SIG-M5 (cell line): ENCODE measurements at regions not wholly inside any gene's neighbourhood (a gene's known extent, or its start where the extent isn't known, plus 50 kb on each side); places are given as distances from the start of the nearest gene placed in this dataset.

Experiments used
- DNase-seq: peaks from one replicate; lab custom pipeline; 2025; lab: John Stamatoyannopoulos, UW

DNA sequence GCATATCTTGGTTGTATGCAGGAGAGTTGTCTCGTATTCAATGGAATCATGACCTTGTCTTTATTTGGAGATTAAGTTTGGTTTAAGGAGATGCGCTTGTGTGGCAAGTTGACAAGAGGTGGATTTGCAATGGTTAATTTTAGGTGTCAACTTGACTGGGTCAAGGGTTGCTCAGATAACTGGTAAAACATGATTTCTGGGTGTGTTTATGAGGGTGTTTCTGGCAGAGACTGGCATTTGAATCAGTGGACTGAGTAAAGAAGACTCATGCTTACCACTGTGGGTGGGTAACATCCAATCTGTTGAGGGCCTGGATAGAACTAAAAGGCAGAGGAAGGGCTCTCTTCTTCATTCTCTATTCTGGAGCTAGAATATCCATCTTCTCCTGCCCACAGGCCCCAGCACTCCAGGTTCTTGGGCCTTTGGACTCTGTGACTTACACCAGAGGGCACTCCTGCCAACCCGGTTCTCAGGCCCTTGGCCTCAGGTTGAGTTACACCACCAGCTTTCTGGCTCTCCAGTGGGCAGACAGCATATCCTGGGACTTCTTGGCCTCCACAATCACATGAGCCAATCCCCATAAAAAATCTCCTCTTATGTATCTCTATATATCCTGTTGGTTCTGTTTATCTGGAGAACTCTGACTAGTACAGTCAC is 141.5 kb upstream of the ARID2 start:
- no peak for DNase-seq

DNA sequence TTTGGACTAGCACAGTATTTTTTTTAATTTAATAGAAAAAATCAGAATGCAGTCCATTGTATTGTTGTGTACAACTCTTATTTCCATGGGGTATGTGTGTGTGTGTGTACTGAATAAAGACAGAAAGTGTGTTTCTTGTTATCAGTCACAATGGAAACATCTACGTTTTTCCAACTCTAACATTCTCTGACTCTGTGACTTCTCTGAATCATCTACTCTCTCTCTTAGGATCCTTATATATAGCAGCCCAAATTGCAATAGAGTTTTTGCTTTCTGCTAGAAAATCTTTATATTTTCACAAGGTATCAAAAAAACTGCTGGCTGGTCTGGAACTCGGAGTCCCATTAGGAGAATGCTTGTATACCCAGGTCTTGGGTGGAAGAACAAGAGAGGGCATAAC is 138.9 kb upstream of the ARID2 start:
- no peak for DNase-seq

DNA sequence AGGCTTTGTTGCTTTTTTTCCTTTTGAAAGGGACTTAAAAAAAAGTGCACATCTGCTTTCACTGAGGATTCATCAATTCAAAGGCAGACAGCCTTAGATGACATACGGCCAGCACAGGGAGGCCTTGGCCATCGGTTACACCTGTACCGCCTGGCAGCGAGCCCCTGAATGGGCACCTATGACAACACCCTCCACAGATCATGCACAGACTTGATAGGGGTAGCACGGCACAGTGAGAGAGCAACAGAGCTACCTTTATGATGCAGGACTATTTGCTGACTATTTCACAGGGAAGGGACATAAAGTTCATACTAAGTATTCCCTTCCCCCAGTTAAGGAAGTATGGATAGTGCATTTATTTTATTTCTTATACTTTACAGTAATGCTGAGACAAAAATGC is 137.9 kb upstream of the ARID2 start:
- DNase-seq = no peak

- DNase-seq = no peak
These were observed 133.1 kb upstream of the ARID2 start for GRCh38 chr12:45596366-45596765.

DNA sequence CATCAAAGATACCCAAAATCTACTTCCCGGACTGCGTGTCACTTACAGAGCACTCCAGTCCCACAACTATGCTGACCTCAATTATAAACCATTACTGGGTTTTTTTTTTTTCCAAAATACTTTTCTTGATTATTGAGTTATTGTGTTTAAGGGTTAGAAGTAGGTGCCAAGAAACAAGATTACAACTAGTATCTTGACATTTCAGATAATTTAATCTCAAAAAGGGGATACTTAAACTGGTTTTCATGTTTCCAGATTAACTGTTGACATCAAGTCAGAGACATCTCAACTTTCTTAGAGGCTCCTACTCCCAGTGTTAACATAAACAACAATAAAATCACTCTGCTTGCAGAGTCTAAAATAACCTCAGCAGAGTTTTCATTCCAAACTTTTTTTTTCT is 131.2 kb upstream of the ARID2 start:
- no peak for DNase-seq

GRCh38 chr12:45598761-45599160 is 130.7 kb upstream of the ARID2 start:
- DNase-seq = no peak

DNA sequence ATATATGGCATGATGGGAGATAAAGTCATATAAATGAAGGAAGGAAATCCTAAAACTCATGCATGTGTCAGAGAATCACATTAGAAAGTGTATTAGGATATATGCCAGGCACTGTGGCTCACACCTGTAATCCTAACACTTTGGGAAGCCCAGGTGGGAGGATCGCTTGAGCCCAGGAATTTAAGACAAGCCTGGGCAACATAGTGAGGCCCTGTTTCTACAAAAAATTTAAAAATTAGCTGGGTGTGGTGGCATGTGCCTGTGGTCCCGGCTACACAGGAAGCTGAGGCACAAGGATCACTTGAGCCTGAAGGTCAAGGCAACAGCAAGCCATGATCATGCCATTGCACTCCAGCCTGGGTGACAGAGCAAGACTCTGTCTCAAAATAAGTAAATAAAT is 130.3 kb upstream of the ARID2 start:
- no peak for DNase-seq

- DNase-seq = no peak
These were observed 128.1 kb upstream of the ARID2 start for GRCh38 chr12:45601390-45601789.

- no peak for DNase-seq
These were observed 127.6 kb upstream of the ARID2 start for GRCh38 chr12:45601888-45602287.

- DNase-seq = no peak
These were observed 123.9 kb upstream of the ARID2 start for GRCh38 chr12:45605624-45606023.

DNA sequence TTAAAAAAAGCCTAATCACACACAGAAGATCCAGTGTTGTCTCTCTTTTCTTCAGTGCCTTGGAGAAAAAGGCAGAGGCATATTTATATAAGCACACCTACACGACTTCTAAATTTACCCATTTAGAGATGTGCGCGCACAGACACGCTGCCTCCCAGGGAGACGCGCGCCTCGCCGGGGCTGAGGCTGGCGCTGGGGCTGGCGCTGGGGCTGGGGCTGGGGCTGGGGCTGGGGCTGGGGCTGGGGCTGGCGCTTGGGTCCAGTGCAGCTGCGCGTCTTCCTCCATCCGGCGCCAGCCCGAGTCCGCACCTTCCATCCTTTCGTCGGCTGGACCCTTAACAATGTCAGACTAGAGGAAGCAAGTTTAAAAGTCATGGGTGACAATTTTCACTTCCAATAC is 118.4 kb upstream of the ARID2 start:
- no peak for DNase-seq

DNA sequence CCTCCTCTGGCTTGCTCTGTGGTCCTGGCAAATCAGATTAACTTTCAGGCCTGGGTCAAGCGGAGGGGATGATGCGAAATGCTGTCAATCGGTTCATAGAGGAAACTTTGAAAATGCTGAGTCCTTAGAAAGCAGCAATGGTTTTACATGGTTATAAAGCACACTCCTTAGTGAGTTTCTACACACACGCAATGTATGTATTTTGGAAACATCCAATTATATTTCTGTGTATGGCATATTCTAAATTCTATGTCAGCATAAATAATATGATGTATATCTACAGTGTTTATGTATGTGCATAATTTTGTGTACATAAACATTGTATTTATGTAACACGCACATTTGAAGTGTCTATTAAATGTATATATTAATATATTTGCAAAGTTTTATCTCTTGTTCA is 118.0 kb upstream of the ARID2 start:
- DNase-seq = no peak

DNA sequence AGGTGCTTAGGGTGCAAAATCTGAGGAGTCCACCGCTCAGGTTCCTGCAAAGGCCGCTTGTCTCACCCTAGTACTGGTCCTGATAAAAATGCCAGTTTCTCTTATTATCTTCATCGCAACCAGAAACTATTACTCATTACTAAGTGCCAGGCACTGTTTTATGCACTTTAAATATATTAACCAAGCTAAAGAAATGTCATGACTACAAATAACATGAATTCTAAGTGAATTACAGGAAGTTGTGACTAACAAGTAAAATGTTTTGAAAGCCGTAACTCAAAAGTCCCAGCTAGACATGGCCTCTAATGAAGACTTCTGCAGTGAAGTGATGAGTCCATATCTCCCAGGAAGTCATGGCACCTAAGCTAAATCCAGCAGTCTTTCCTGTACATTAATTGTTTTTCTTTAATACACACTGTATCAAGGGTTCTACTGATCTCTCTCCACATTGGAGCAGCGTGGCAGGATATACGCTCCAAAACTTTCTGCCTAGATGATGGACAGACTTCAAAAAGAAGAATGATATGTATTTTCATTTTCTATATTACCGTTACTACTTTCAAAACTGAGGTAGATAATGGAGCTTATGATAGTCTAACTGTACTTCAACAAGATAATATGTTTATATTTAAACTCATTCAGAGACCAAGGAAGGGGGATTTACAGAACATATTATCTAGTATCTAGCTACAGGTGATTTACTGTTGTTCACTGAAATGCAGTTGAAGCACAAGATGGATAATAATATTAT is 117.3 kb upstream of the ARID2 start:
- no peak for DNase-seq

- DNase-seq = no peak
These were observed 116.2 kb upstream of the ARID2 start for GRCh38 chr12:45613296-45613695.

GRCh38 chr12:45613855-45614254 is 115.7 kb upstream of the ARID2 start:
- DNase-seq = no peak

GRCh38 chr12:45615268-45615667 is 114.2 kb upstream of the ARID2 start:
- no peak for DNase-seq

DNA sequence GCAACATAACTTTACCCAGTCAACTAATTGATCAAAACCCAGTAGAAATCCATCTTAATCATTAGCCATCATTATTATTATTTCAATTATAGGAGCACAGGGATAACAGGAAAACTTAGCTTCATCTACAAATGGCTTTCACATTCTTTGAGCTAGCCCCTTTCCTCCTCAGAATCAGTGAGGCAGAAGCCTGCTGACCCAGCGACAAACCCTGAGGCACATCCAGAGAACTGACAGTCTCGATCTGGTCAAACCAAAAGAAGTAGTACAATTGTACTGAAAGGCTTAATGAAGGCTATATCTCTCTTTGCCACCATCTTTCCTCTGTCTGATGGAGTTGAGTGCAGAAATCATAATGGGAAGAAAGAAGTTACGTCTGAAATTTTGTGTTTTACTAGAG is 109.8 kb upstream of the ARID2 start:
- DNase-seq = no peak

DNA sequence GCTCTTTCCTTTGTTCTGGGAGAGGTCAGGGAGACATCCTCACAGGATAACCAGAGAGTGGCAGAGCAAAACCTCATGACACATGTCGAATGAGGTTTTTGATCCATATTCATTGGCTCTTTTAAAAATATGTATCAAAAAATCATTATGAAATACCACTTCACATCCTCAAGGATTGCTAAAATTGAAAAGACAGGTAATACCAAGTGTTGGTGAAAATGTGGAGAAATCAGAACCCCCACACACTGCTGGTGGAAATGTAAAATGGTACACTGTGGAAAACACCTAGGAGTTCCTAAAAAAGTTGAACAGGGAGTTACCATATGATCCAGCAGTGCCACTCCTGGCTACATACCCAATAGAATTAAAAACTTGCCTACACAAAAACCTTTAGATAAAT is 107.8 kb upstream of the ARID2 start:
- no peak for DNase-seq

DNA sequence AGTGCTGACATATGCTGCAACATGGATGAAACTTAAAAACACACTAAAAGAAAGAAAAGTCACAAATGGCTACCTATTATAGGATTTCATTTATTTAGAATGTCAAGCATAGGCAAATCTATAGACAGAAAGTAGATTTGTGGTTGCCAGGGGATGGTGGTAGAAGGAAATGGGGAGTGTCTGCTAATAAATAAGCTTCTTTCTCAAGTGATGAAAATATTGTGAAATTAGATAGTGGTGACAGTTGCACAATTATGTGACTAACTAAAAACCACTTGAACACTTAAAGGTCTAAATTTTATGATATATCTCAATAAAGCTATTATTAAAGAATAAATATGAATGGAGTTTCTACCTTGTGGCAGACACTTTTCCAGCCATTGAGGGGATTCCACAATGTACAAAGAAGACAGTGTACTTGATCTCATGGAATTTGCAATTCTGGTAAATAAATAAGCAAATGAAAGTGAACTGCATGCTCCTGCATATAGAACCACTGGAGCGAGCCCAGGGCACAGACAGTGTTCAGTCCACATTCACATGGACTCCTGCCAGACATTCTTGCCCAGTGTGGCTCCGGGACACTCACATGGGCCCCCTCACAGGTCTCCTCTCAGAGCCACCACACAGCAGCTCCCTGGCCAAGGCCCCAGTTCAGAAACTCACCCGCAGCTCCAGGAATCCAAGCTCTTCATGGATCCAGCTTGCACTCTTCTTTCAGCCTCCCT is 107.1 kb upstream of the ARID2 start:
- no peak for DNase-seq

- no peak for DNase-seq
These were observed 106.3 kb upstream of the ARID2 start for GRCh38 chr12:45623221-45623620.

- DNase-seq = no peak
These were observed 105.6 kb upstream of the ARID2 start for GRCh38 chr12:45623940-45624339.

GRCh38 chr12:45626965-45627364 is 102.5 kb upstream of the ARID2 start:
- DNase-seq = no peak

- DNase-seq = no peak
These were observed 102.0 kb upstream of the ARID2 start for GRCh38 chr12:45627407-45628069.
